Spleen (tissue), 11 donors: ENCODE measurements at regions not wholly inside any gene's neighbourhood (a gene's known extent, or its start where the extent isn't known, plus 50 kb on each side); places are given as distances from the start of the nearest gene placed in this dataset.

Experiments used
- DNase-seq: peaks from one replicate; pipeline ENCODE4 v3.0.0-alpha.2; 2020
- H3K27ac ChIP-seq, 8 donors: fragments of 200-600 bp; sonication (generic) in 7 of 8; 1 replicate in 4 of 8; 2 replicates in 4 of 8; pipeline versions ENCODE4 v1.5.0 to v1.8.0; 2016 to 2021; ENCODE audit warnings: inconsistent platforms in 4 of 8, mild to moderate bottlenecking in 4 of 8, moderate library complexity in 1 of 8
- H3K27me3 ChIP-seq, 7 donors: fragments of 200-600 bp; sonication (generic) in 6 of 7; replicated peaks in 1 of 7; 1 replicate in 4 of 7; 2 replicates in 3 of 7; pipeline versions ENCODE4 v1.5.0 to v1.8.0; 2016 to 2021; ENCODE audit warnings: inconsistent platforms in 3 of 7, mild to moderate bottlenecking in 1 of 7
- H3K36me3 ChIP-seq, 6 donors: fragments of 200-600 bp; sonication (generic) in 5 of 6; 1 replicate in 4 of 6; 2 replicates in 2 of 6; pipeline versions ENCODE4 v1.5.0 to v1.8.0; 2016 to 2021; ENCODE audit warnings: inconsistent platforms in 2 of 6
- H3K4me1 ChIP-seq, 6 donors: fragments of 200-600 bp; sonication (generic) in 5 of 6; 1 replicate in 3 of 6; 2 replicates in 3 of 6; pipeline versions ENCODE4 v1.5.0 to v1.8.0; 2016 to 2021; ENCODE audit warnings: inconsistent platforms in 3 of 6
- H3K4me3 ChIP-seq, 8 donors: fragments of 200-600 bp; sonication (generic) in 7 of 8; 1 replicate in 4 of 8; 2 replicates in 4 of 8; pipeline versions ENCODE4 v1.5.0 to v1.8.0; 2016 to 2021; ENCODE audit warnings: inconsistent platforms in 4 of 8, mild to moderate bottlenecking in 4 of 8, moderate library complexity in 2 of 8
- H3K9me3 ChIP-seq, 8 donors: fragments of 200-600 bp; sonication (generic) in 7 of 8; 1 replicate in 4 of 8; 2 replicates in 4 of 8; pipeline versions ENCODE4 v1.5.0 to v1.8.0; 2016 to 2021; ENCODE audit warnings: inconsistent platforms in 4 of 8
- CTCF ChIP-seq, 11 experiments: fragments of 200-600 bp in 7 of 11; fragments of 450-650 bp in 4 of 11; sonication (generic) in 4 of 11; IDR thresholded peaks in 8 of 11; conservative IDR thresholded peaks in 3 of 11; 1 replicate in 7 of 11; 2 replicates in 4 of 11; pipeline versions ENCODE4 v1.4.0 to v1.8.0; 2016 to 2021; ENCODE audit warnings: antibody characterized with exemption in 11 of 11, inconsistent platforms in 4 of 11, mild to moderate bottlenecking in 1 of 11
- POLR2A ChIP-seq, 3 donors: fragments of 450-650 bp; IDR thresholded peaks; one replicate each; pipeline ENCODE4 v1.5.1; 2017; ENCODE audit warnings: antibody characterized with exemption in 3 of 3, mild to moderate bottlenecking in 1 of 3
- POLR2AphosphoS5 ChIP-seq, 3 donors: sonication (generic); formaldehyde crosslinking; IDR thresholded peaks; one replicate each; pipeline ENCODE4 v1.5.1; 2017; ENCODE audit warnings: antibody characterized with exemption in 3 of 3
- WGBS, 5 donors: extraction: QIAGEN DNeasy Blood & Tissue Kit in 3 of 5; methylation state at CpG; one replicate each; pipeline versions ENCODE4 v1.1.5 to v1.1.7; 2013 to 2018; 5-methylcytosine and 5-hydroxymethylcytosine counted together
- intact Hi-C: fragments of 100-400 bp; cut with DNase I; formaldehyde crosslinking; loops from one replicate; pipeline ENCODE4 v1.15.0; 2023; ENCODE audit warnings: low total_unique reads
- donor health status: healthy with polysubstance abuse.
- donor health status: DM: no; HTN: no; CAD: no; lungs with moderate emphysema.
- donor health status: DM: no; HTN: no; CAD: no.
- donor health status: Bipolar disorder and iron deficiency.
- donor health status: healthy.
- donor health status: DM: no; HTN: no; CAD: no.
- donor health status: DM: yes; HTN: yes; CAD: no.

DNA sequence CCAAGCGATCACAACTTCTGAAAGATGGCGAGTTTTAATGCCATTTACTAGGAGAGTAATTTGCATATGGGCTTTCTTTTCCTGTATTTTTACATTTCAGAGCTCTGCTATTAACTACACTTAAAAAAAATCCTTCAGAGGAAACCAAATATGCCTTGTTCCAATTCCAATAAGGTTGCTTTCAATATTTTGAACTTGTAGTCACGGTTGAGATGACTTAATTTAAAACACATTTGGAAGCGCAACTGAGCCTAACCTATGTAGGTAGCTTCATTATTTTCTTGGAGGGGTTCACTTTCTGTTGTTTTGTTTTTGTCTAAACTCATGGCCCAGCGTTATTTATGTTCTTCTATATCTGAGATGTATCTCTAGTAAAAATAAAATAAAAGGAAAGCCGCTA lies 93.4 kb downstream of the BLID start:
- TF ChIP-seq POLR2A (IDR thresholded peaks at IDR 0.05) (no peak), POLR2AphosphoS5 (IDR thresholded peaks at IDR 0.05) (no peak), CTCF (IDR thresholded peaks at IDR 0.05 in 8 of 11, conservative IDR thresholded peaks at IDR 0.05 in 3 of 11) (no peak)
- Histone ChIP-seq H3K36me3 (no peaks in the 10 kb centered on the region), H3K4me1 (no peaks in the 10 kb centered on the region), H3K27ac (no peak overlapping the region), H3K4me3 (no peak overlapping the region), H3K9me3 (no peaks in the 10 kb centered on the region), H3K27me3 (peaks cover 0 to 11% (median 0%) of the 10 kb centered on the region in 7 donors)
- intact Hi-C loops = no loop called here
- DNase-seq = no peak
- WGBS, 5 donors = 85 to 92% (median 91%) methylated on average over 6 of the region's 6 CpGs

GRCh38 chr11:122020902-122021301 lies 95.1 kb downstream of the BLID start:
- 54 to 70% (median 61%) methylated on average over 2 of the region's 2 CpGs for WGBS, 5 donors
- intact Hi-C loops = no loop called here

GRCh38 chr11:122019908-122020694 lies 95.9 kb downstream of the BLID start:
- Histone ChIP-seq H3K27me3 (peaks cover 0 to 4% (median 0%) of the 10 kb centered on the region in 7 donors), H3K36me3 (no peaks in the 10 kb centered on the region), H3K27ac (no peak overlapping the region), H3K9me3 (no peaks in the 10 kb centered on the region), H3K4me1 (no peaks in the 10 kb centered on the region), H3K4me3 (no peak overlapping the region)
- 95 to 98% (median 96%) methylated on average over 3 of the region's 3 CpGs for WGBS, 5 donors
- intact Hi-C loops = no loop called here
- no peak for TF ChIP-seq CTCF (IDR thresholded peaks at IDR 0.05 in 8 of 11, conservative IDR thresholded peaks at IDR 0.05 in 3 of 11)
- TF ChIP-seq POLR2A (IDR thresholded peaks at IDR 0.05) = no peak
- no peak for TF ChIP-seq POLR2AphosphoS5 (IDR thresholded peaks at IDR 0.05)
- DNase-seq = no peak

More at GRCh38 chr11:122020902-122021301, 95.1 kb downstream of the BLID start:
- no peaks in the 10 kb centered on the region for H3K9me3 ChIP-seq
- no peaks in the 10 kb centered on the region for H3K4me1 ChIP-seq
- no peak for DNase-seq
- H3K36me3 ChIP-seq = no peaks in the 10 kb centered on the region
- no peak overlapping the region for H3K4me3 ChIP-seq
- H3K27ac ChIP-seq = no peak overlapping the region
- TF ChIP-seq CTCF (IDR thresholded peaks at IDR 0.05 in 8 of 11, conservative IDR thresholded peaks at IDR 0.05 in 3 of 11) (peak in 3 of 11 experiments; percentile 18 to 25 (median 22)), POLR2A (IDR thresholded peaks at IDR 0.05) (no peak), POLR2AphosphoS5 (IDR thresholded peaks at IDR 0.05) (no peak)
- peaks cover 0 to 4% (median 0%) of the 10 kb centered on the region in 7 donors for H3K27me3 ChIP-seq

GRCh38 chr11:122007601-122008071 lies 108.4 kb downstream of the BLID start:
- Histone ChIP-seq H3K27me3 (no peaks in the 10 kb centered on the region), H3K4me1 (no peaks in the 10 kb centered on the region), H3K9me3 (no peaks in the 10 kb centered on the region), H3K4me3 (no peak overlapping the region), H3K36me3 (no peaks in the 10 kb centered on the region), H3K27ac (no peak overlapping the region)
- WGBS, 5 donors = 21 to 31% (median 29%) methylated on average over 4 of the region's 4 CpGs
- intact Hi-C loops = no loop called here
- TF ChIP-seq CTCF (IDR thresholded peaks at IDR 0.05 in 8 of 11, conservative IDR thresholded peaks at IDR 0.05 in 3 of 11) = no peak
- no peak for TF ChIP-seq POLR2A (IDR thresholded peaks at IDR 0.05)
- no peak for TF ChIP-seq POLR2AphosphoS5 (IDR thresholded peaks at IDR 0.05)
- no peak for DNase-seq
